ENCODE measurements at regions not wholly inside any gene's neighbourhood (a gene's known extent, or its start where the extent isn't known, plus 50 kb on each side); places are given as distances from the start of the nearest gene placed in this dataset.
"Not testable (repeated sequence)": the region's sequence is repeated elsewhere in the genome, so short reads cannot be mapped to it uniquely, and the experiment has no call there.

DNA sequence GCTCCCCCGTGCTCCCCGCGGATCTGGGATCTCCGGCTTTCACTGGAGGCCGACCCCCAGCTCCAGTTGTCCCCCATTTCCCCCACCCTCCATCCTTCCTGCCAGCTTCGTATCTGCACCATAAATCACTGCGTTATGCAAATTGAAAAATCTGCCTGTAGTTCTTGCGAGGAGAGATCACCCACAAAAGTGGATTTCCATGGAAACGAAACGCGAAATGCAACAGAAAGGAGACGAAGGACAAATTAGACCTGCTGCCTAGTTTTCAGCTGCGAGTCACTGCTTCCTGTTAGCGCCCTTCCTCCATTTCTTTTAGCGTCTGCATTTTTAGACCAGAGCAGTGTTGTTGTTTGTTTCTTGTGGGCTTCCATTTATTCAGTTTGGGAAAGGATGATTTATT, 127.1 kb upstream of the ATP10A start:
- Histone ChIP-seq H3K27me3 (no peaks in the 10 kb centered on the region), H3K27ac (no peak overlapping the region), H3K4me1 (ENCODE audit: insufficient read depth) (no peaks in the 10 kb centered on the region), H3K9me3 (no peaks in the 10 kb centered on the region), H3K4me3 (no peak overlapping the region), H3K36me3 (no peaks in the 10 kb centered on the region)
- intact Hi-C loops (cut with DNase I): no loop called here
- TF ChIP-seq CTCF (IDR thresholded peaks at IDR 0.05): no peak
- TF ChIP-seq EP300 (IDR thresholded peaks at IDR 0.05): no peak
- no peak for TF ChIP-seq POLR2A (IDR thresholded peaks at IDR 0.05)
- 82 to 86% (median 85%) methylated on average over 15 of the region's 15 CpGs for WGBS, 3 donors
- DNase-seq: no peak

DNA sequence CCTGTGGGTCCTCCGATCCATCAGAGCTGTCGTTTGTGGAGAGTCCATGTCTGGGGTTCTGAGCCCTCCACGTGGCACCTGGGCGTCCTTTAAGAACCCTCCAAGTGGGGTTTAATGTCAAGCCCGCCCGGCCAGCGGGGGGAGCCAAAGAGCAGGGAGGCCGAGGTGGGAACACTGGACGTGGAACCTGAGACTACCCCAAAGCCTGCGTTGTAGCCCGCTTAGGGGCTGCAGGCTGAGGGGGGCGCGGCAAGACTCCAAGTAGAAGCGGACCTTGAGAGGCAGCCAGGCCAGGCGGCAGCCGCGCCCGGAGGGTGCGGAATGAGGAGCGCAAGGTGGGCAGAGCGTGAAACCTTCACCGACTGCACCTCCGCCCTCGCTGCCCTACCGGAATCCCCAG, 126.2 kb upstream of the ATP10A start:
- H3K4me1 ChIP-seq (ENCODE audit: insufficient read depth): no peaks in the 10 kb centered on the region
- WGBS, 3 donors: 90 to 95% (median 92%) methylated on average over 18 to 25 of the region's 25 CpGs
- H3K9me3 ChIP-seq: no peaks in the 10 kb centered on the region
- intact Hi-C loops (cut with DNase I): no loop called here
- no peak overlapping the region for H3K27ac ChIP-seq
- H3K36me3 ChIP-seq: no peaks in the 10 kb centered on the region
- no peak overlapping the region for H3K4me3 ChIP-seq
- DNase-seq: no peak
- TF ChIP-seq EP300 (IDR thresholded peaks at IDR 0.05) (no peak), CTCF (IDR thresholded peaks at IDR 0.05) (no peak), POLR2A (IDR thresholded peaks at IDR 0.05) (no peak)
- H3K27me3 ChIP-seq: no peaks in the 10 kb centered on the region

- H3K4me1 ChIP-seq (ENCODE audit: insufficient read depth); H3K9me3 ChIP-seq; DNase-seq; H3K27ac ChIP-seq; H3K4me3 ChIP-seq; intact Hi-C loops (cut with DNase I); H3K27me3 ChIP-seq; H3K36me3 ChIP-seq: not testable (repeated sequence)
- 85 to 87% (median 85%) methylated on average over 9 of the region's 9 CpGs for WGBS, 3 donors
Observed at GRCh38 chr15:25988716-25989115, 125.6 kb upstream of the ATP10A start.

- H3K27me3 ChIP-seq: no peaks in the 10 kb centered on the region
- TF ChIP-seq POLR2A (IDR thresholded peaks at IDR 0.05) (no peak), CTCF (IDR thresholded peaks at IDR 0.05) (no peak), EP300 (IDR thresholded peaks at IDR 0.05) (no peak)
- H3K4me3 ChIP-seq: no peak overlapping the region
- DNase-seq: no peak
- no peaks in the 10 kb centered on the region for H3K4me1 ChIP-seq (ENCODE audit: insufficient read depth)
- intact Hi-C loops (cut with DNase I): no loop called here
- H3K27ac ChIP-seq: no peak overlapping the region
- no peaks in the 10 kb centered on the region for H3K36me3 ChIP-seq
- H3K9me3 ChIP-seq: no peaks in the 10 kb centered on the region
- WGBS, 3 donors: 31 to 44% (median 40%) methylated on average over 4 of the region's 4 CpGs
Observed at GRCh38 chr15:25987638-25988037, 124.5 kb upstream of the ATP10A start.

DNA sequence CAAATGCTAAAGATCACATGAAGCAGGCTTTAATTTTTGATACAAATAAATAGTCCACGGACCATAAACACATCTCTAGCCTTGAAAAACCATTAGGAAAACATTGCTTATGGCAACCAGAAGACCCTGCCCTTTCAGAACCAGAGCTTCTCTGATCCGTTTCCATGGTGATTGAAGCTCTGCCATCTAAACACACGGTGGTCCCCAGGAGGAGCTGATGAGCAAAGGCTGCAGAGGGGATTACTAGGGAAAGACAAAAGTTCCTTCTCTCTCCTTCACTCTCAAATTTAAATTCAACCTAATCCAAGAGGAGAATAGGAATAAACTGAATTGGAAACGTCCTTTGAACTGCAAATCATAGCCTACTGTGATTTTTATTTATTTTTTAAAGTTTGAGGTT, 122.0 kb upstream of the ATP10A start:
- 16 to 19% (median 17%) methylated on average over 4 of the region's 4 CpGs for WGBS, 3 donors
- H3K4me1 ChIP-seq (ENCODE audit: insufficient read depth): no peaks in the 10 kb centered on the region
- no peak for DNase-seq
- H3K27me3 ChIP-seq: no peaks in the 10 kb centered on the region
- no peak overlapping the region for H3K4me3 ChIP-seq
- no peak overlapping the region for H3K27ac ChIP-seq
- intact Hi-C loops (cut with DNase I): no loop called here
- H3K36me3 ChIP-seq: no peaks in the 10 kb centered on the region
- H3K9me3 ChIP-seq: no peaks in the 10 kb centered on the region
- TF ChIP-seq POLR2A (IDR thresholded peaks at IDR 0.05): no peak
- TF ChIP-seq EP300 (IDR thresholded peaks at IDR 0.05): no peak
- TF ChIP-seq CTCF (IDR thresholded peaks at IDR 0.05): no peak
